AG09309 (cell line): ENCODE measurements at regions not wholly inside any gene's neighbourhood (a gene's known extent, or its start where the extent isn't known, plus 50 kb on each side); places are given as distances from the start of the nearest gene placed in this dataset.
A peak's percentile ranks its signal among the peaks of the same experiment; 100 is the strongest.

ENCODE experiments used
- DNase-seq: peaks from one replicate; pipeline ENCODE4 v3.0.0-alpha.2; 2010; ENCODE audit warnings: low read depth
- H3K4me3 ChIP-seq: 2 replicates; pipeline ENCODE4 v1.5.1; 2011; ENCODE audit warnings: mild to moderate bottlenecking, low read depth, low read length, moderate library complexity; ENCODE audit not compliant: control insufficient read depth
- CTCF ChIP-seq: IDR thresholded peaks from 2 replicates; pipeline ENCODE4 v1.5.1; 2011; ENCODE audit warnings: mild to moderate bottlenecking, low read depth, low read length, inconsistent platforms; ENCODE audit not compliant: insufficient read depth, control insufficient read depth; ENCODE audit errors: missing control alignments

DNA sequence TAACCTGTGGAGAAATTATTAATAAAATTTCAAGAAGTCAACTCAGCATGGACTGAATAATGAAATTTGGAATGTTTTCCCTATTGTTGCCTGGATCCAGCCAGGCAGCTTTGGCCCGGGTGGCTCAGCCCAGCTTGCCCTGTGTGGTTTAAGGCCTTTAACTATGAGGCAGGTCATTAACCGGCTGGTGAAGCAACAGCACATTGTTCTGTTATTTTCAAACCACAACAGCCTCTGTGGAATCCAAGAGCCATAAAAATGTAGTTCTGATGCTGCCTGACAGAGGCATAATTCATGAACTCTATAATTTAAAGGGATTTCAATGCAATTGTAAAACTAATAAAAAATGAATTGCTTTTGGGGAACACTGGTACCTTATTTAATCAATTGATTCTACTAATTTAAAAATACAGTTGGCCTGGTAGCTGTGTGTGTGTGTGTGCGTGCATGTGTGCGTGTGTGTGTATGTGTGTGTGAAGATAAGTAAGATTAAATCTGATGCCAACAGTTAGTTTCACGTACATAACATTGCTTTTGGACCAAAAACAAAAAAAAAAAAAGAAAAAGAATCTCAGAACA, 117.7 kb downstream of the RPS12 start:
- peak; percentile 59 for DNase-seq
- no peak overlapping the region for H3K4me3 ChIP-seq

DNA sequence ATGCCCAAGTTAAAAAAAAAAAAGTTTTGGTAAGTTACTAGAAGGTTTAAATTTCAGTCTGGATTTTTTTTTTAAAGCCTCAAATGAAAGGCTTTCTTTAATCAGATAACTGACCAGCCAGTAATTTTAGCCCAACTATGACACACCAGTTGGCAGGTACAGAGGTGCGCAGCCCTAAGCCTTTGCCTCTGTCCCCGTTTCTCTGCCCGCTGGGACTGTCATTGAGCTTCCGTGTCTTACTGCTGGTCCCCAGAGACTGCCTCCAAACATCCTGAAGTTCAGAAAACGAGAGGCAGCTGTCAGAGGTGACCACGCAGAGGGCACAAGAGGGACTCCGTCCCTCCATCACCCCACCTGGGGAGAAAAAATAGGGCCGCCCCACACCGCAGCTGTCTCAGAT, 118.2 kb downstream of the RPS12 start:
- DNase-seq = no peak
- H3K4me3 ChIP-seq = no peak overlapping the region
- no peak for TF ChIP-seq CTCF

More for the DNA sequence above, 117.7 kb downstream of the RPS12 start:
- TF ChIP-seq CTCF = no peak

DNA sequence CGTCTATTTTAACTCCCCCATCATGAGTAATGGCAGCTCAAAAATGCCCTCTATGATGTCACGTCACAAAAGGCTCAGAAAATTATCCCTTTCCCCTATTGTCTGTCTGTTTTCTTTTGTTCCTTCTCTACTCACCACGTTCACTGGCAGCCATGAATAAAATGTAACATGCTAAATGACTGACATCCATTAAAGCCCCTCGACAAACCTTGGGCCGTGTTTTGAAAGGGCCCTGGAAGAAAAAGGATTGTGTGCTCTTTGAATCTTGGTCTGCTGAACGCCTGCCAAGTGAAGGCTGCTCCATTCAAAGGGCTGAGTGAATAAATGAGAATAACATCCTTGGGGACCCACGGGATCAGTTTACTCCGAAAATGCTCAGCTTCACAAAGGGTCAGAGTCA, 118.7 kb downstream of the RPS12 start:
- no peak overlapping the region for H3K4me3 ChIP-seq
- no peak for TF ChIP-seq CTCF
- no peak for DNase-seq

DNA sequence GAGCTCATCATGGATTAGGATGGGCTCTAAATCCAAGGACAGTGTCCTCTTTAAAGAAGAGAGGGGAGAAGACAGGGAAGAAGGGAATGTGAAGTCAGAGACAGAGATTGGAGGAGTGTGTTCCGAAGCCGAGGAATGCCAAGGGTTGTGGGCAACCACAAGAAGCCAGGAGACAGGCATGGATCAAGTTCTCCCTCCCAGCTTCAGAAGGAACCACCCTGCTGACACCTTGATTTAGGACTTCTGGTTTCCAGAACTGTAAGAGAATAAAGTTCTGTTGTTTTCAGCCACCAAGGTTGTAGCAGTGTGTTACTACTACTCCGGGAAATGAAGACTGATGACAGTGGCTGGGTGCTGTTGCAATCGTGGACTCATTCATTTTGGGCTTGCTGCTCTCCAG, 120.1 kb downstream of the RPS12 start:
- no peak overlapping the region for H3K4me3 ChIP-seq
- no peak for TF ChIP-seq CTCF
- DNase-seq = peak; percentile 1

- H3K4me3 ChIP-seq = no peak overlapping the region
- no peak for DNase-seq
- TF ChIP-seq CTCF = no peak
Observed at GRCh38 chr6:132936646-132937045, 122.3 kb downstream of the RPS12 start.

- no peak for DNase-seq
Observed at GRCh38 chr6:132937466-132937906, 123.1 kb downstream of the RPS12 start.

More at GRCh38 chr6:132937466-132937906, 123.1 kb downstream of the RPS12 start:
- H3K4me3 ChIP-seq = no peak overlapping the region
- peak; percentile 52 for TF ChIP-seq CTCF
